Loucy (cell line): ENCODE measurements at regions not wholly inside any gene's neighbourhood (a gene's known extent, or its start where the extent isn't known, plus 50 kb on each side); places are given as distances from the start of the nearest gene placed in this dataset.

Source experiments
- EZH2phosphoT487 ChIP-seq: fragments of 200-600 bp; IDR thresholded peaks from 2 replicates; pipeline ENCODE4 v1.6.1; 2018; ENCODE audit warnings: antibody characterized with exemption, mild to moderate bottlenecking, moderate library complexity, borderline replicate concordance
- TF ChIP-seq, protein P1 (sequence below): fragments of 200-600 bp; sonication (generic); conservative IDR thresholded peaks from 2 replicates; pipeline ENCODE4 v1.5.1; 2014; ENCODE audit warnings: mild to moderate bottlenecking, antibody characterized with exemption, low read length

DNA sequence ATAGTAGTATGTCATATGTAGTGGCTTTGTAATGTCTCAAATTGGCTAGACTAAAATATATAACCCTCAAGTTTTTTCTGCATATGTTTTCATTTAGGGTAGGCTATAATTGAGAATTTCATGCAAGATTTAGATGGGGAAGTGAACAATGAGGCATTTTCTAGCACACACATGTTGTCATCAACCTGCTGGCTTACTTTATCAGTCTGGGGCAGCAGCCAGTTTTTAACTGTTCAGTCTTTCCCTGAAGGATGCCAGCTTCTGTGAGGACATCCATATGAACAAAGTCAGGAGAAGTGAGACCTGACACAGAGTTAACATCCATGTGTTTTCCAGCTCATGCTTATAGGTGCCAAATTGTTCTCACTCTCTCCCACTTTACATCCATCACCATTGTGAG is 74.7 kb upstream of the OLFM3 start:
- TF ChIP-seq, protein P1, sequence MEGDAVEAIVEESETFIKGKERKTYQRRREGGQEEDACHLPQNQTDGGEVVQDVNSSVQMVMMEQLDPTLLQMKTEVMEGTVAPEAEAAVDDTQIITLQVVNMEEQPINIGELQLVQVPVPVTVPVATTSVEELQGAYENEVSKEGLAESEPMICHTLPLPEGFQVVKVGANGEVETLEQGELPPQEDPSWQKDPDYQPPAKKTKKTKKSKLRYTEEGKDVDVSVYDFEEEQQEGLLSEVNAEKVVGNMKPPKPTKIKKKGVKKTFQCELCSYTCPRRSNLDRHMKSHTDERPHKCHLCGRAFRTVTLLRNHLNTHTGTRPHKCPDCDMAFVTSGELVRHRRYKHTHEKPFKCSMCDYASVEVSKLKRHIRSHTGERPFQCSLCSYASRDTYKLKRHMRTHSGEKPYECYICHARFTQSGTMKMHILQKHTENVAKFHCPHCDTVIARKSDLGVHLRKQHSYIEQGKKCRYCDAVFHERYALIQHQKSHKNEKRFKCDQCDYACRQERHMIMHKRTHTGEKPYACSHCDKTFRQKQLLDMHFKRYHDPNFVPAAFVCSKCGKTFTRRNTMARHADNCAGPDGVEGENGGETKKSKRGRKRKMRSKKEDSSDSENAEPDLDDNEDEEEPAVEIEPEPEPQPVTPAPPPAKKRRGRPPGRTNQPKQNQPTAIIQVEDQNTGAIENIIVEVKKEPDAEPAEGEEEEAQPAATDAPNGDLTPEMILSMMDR, result no peak
- TF ChIP-seq EZH2phosphoT487, result no peak
